Mucosa of descending colon (tissue), 3 donors: ENCODE measurements at regions not wholly inside any gene's neighbourhood (a gene's known extent, or its start where the extent isn't known, plus 50 kb on each side); places are given as distances from the start of the nearest gene placed in this dataset.

Experiments
- ATAC-seq: fragments of 200-7000 bp; cut with Tn5 transposase; one replicate; pipeline ENCODE4 v1.9.1; 2020; ENCODE audit warnings: mild to moderate bottlenecking, moderate library complexity
- DNase-seq, 3 donors: peaks; one replicate each; pipeline ENCODE4 v3.0.0-alpha.2; 2020
- H3K36me3 ChIP-seq: fragments of 200-600 bp; one replicate; pipeline ENCODE4 v1.8.0; 2021; ENCODE audit warnings: low read depth, mild to moderate bottlenecking
- H3K4me1 ChIP-seq: fragments of 200-600 bp; one replicate; pipeline ENCODE4 v1.8.0; 2021; ENCODE audit warnings: low read depth, mild to moderate bottlenecking
- H3K4me3 ChIP-seq: fragments of 200-600 bp; one replicate; pipeline ENCODE4 v1.8.0; 2021; ENCODE audit warnings: mild to moderate bottlenecking
- H3K9me3 ChIP-seq: fragments of 200-600 bp; one replicate; pipeline ENCODE4 v1.8.0; 2021; ENCODE audit warnings: mild to moderate bottlenecking
- intact Hi-C, 2 donors: fragments of 100-400 bp; cut with DNase I in 1 of 2; cut with micrococcal nuclease in 1 of 2; formaldehyde crosslinking; loops; one replicate each; pipeline versions ENCODE4 v1.11.0 to v1.11.1; 2022; cut with DNase I, micrococcal nuclease
- TF ChIP-seq, protein P1 (sequence below): fragments of 200-600 bp; IDR thresholded peaks from one replicate; pipeline ENCODE4 v1.8.0; 2022; ENCODE audit warnings: antibody characterized with exemption, mild to moderate bottlenecking
- donor health status: DM: no; HTN: no; CAD: no; lungs with moderate emphysema.
- donor health status: DM: no; HTN: no; CAD: no.
- donor health status: DM: no; HTN: yes; CAD: no.

DNA sequence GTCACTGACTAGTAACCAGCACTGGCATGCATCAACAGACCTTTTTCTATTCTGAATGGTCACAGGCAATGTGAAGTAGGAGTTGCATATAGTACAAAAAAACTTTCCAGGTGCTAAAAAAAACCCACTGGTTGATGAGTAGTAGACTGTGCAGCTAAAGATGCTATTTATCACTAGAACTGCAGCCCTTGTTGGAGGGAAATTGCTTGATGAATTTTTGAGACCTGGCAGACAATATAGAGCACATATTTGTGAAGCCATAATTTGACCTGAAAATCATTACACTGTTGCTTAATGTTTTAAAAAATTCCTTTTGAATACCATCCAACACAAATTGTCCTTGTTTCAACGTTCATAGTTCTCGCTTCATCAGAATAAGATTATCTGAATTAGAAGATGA lies 441.0 kb downstream of the KLF12 start:
- TF ChIP-seq, protein P1, sequence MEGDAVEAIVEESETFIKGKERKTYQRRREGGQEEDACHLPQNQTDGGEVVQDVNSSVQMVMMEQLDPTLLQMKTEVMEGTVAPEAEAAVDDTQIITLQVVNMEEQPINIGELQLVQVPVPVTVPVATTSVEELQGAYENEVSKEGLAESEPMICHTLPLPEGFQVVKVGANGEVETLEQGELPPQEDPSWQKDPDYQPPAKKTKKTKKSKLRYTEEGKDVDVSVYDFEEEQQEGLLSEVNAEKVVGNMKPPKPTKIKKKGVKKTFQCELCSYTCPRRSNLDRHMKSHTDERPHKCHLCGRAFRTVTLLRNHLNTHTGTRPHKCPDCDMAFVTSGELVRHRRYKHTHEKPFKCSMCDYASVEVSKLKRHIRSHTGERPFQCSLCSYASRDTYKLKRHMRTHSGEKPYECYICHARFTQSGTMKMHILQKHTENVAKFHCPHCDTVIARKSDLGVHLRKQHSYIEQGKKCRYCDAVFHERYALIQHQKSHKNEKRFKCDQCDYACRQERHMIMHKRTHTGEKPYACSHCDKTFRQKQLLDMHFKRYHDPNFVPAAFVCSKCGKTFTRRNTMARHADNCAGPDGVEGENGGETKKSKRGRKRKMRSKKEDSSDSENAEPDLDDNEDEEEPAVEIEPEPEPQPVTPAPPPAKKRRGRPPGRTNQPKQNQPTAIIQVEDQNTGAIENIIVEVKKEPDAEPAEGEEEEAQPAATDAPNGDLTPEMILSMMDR: no peak
- no peaks in the 10 kb centered on the region for H3K9me3 ChIP-seq
- no peak overlapping the region for H3K4me3 ChIP-seq
- H3K4me1 ChIP-seq: no peaks in the 10 kb centered on the region
- ATAC-seq: no peak
- DNase-seq: no peak
- H3K36me3 ChIP-seq: no peaks in the 10 kb centered on the region
- intact Hi-C loops: no loop called here

DNA sequence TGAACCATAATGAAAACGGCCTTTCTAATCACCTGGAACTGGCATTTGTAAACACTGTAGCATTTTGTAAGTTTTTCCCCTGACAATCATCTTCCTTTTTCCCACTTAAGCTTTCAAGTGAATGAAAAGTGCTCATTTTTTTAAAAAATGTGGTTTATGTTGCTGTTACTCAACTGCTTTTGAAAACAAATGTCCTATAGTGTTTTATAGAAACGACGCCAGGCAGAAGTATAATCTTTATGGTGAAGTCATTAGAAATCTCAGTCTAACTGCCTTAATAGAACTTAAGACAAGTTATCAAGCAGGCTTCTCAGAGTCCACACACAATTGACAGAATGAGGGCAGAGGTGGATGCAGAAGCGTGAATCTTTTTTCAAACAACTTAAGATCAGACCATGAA lies 442.3 kb downstream of the KLF12 start:
- no peak for ATAC-seq

DNA sequence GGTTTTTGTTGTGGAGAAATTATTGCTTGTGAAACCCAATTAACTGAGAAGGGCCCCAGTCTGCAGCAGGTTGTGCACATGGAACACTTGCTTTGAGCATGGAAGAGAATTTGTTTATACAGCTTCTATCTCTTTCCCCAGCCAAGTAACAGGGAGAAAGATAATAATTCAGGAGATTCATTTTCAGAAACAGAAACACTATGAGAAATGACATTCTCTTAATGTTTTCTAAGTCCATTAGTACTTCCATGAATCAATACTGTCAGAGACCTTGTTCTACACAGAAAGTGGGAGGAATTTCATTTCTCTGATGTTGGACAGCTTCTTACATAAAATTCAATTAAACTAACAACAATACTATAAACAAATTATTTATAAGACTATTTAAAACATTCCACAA lies 446.3 kb downstream of the KLF12 start:
- Histone ChIP-seq H3K36me3 (no peaks in the 10 kb centered on the region), H3K9me3 (no peaks in the 10 kb centered on the region), H3K4me1 (no peaks in the 10 kb centered on the region), H3K4me3 (no peak overlapping the region)
- no peak for ATAC-seq
- DNase-seq: no peak
- intact Hi-C loops: no loop called here
- TF ChIP-seq, protein P1: no peak

More for the DNA sequence above, 442.3 kb downstream of the KLF12 start:
- intact Hi-C loops: no loop called here
- TF ChIP-seq, protein P1: no peak
- H3K36me3 ChIP-seq: no peaks in the 10 kb centered on the region
- no peaks in the 10 kb centered on the region for H3K9me3 ChIP-seq
- no peaks in the 10 kb centered on the region for H3K4me1 ChIP-seq
- H3K4me3 ChIP-seq: no peak overlapping the region
- DNase-seq: no peak

DNA sequence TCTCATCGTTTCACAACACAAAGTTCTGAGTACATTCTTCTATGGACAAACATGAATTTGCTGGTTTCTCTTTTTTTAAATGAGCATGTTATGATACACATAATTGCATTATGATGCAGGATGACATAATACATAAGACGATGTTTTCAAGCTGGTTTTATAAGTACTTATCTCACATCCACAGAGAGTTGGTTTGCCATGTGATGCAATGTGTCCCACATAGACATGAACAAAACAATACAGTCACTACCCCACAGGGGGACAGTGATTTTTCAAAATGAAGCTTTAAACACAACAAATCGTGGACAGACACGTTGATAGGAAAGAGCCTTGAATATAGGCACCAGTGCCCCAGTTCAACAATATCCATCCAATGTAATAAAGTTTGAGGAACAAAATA lies 447.1 kb downstream of the KLF12 start:
- Histone ChIP-seq H3K36me3 (no peaks in the 10 kb centered on the region), H3K9me3 (no peaks in the 10 kb centered on the region), H3K4me1 (no peaks in the 10 kb centered on the region), H3K4me3 (no peak overlapping the region)
- DNase-seq: no peak
- TF ChIP-seq, protein P1: no peak
- no peak for ATAC-seq
- intact Hi-C loops: no loop called here

DNA sequence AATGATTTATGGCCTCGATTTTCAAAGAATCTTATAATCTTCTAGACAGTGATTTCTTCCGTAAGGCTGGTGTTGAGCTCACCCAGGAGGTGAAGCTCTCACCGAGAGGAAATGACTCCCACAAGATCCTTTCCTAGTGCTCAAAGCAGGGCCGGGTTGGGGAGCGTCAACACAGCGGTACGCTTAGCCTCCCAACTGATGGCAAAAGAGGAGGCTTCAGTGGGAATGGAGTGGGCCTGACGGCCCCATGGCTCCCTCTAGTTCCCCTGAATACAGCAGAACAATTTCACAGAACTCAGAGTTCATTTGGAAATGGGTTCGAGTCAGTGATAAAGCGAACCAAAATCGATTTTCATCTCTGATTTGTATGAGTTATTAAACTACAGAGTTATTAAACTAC lies 449.5 kb downstream of the KLF12 start:
- H3K4me1 ChIP-seq: no peaks in the 10 kb centered on the region
- no peak overlapping the region for H3K4me3 ChIP-seq
- ATAC-seq (no peak), DNase-seq (no peak)
- intact Hi-C loops: no loop called here
- no peaks in the 10 kb centered on the region for H3K9me3 ChIP-seq
- no peaks in the 10 kb centered on the region for H3K36me3 ChIP-seq
- TF ChIP-seq, protein P1: no peak

DNA sequence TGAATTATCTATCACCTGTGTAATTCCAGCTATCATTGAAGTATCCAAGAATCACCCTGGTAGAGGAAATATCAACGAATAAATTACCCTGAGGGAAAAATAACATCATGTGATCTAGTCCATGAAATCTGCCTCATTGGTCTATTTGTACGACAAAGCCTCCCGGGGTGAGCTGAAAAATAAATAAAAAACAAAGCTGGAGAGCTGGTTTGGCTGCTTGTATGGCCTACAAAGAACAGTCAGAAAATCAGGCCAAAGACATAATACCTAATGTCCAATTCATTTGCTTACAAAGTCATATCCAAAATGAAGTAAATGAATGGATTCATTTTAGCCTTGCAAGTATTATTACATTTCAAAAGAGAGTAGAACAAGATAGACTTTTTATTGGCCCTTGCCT lies 449.9 kb downstream of the KLF12 start:
- Histone ChIP-seq H3K36me3 (no peaks in the 10 kb centered on the region), H3K4me3 (no peak overlapping the region), H3K4me1 (no peaks in the 10 kb centered on the region), H3K9me3 (no peaks in the 10 kb centered on the region)
- TF ChIP-seq, protein P1: no peak
- intact Hi-C loops: no loop called here
- no peak for DNase-seq
- no peak for ATAC-seq
